ENCODE measurements at regions not wholly inside any gene's neighbourhood (a gene's known extent, or its start where the extent isn't known, plus 50 kb on each side); places are given as distances from the start of the nearest gene placed in this dataset.

DNA sequence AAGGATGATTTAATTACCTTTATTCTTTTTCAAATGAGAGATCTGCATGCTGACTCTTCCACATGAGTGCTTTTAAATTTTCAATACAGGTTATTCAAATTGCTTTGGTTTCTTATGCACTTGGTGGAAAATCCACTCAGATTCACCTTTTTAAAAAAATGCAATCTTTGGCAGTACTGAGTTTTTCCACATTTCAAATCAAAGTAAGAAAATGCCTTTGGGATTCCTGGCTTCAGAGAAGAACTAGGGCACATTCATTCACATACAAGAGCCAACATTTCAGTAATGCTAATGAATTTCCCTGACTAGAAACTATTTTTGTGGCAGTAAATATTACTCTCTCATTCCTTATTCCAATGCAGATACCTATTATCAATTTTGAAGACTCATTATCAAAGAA is 342.2 kb downstream of the ETNK1 start:
- no peak for TF ChIP-seq POLR2A (IDR thresholded peaks at IDR 0.05)
- no peak for TF ChIP-seq CTCF (IDR thresholded peaks at IDR 0.05 in 8 of 11, conservative IDR thresholded peaks at IDR 0.05 in 3 of 11)

Data from spleen (tissue), 7 donors.